ENCODE measurements at regions not wholly inside any gene's neighbourhood (a gene's known extent, or its start where the extent isn't known, plus 50 kb on each side); places are given as distances from the start of the nearest gene placed in this dataset.

DNA sequence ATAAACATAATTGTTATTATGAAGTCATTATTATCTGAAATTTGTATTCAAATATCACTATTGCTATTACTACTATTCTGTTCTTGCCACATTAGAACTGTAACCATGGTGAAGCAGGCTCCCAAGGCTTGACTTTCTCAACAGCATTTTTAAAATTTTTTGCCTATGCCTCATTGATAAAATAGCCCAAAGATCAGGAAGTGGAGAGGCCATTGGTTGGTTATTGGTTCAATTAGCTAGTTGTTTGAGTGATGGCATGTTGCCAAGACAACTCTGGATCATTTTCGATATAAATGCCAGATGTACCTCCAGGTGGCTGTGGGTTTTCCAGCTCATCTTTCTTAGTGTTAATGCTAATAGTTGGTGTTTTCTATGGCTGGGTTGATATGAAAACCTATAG, 513.5 kb downstream of the TRIB2 start:
- TF ChIP-seq HDGF (IDR thresholded peaks at IDR 0.05; ENCODE audit: borderline replicate concordance) (no peak), ARNT (IDR thresholded peaks at IDR 0.05) (no peak), TARDBP (IDR thresholded peaks at IDR 0.05) (no peak), SUZ12 (IDR thresholded peaks at IDR 0.05) (no peak)
- TF ChIP-seq, protein P1, sequence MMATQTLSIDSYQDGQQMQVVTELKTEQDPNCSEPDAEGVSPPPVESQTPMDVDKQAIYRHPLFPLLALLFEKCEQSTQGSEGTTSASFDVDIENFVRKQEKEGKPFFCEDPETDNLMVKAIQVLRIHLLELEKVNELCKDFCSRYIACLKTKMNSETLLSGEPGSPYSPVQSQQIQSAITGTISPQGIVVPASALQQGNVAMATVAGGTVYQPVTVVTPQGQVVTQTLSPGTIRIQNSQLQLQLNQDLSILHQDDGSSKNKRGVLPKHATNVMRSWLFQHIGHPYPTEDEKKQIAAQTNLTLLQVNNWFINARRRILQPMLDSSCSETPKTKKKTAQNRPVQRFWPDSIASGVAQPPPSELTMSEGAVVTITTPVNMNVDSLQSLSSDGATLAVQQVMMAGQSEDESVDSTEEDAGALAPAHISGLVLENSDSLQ (IDR thresholded peaks at IDR 0.05), result no peak

Data from HEK293T (cell line).